Right lobe of liver (tissue), 6 donors: ENCODE measurements at regions not wholly inside any gene's neighbourhood (a gene's known extent, or its start where the extent isn't known, plus 50 kb on each side); places are given as distances from the start of the nearest gene placed in this dataset.

ENCODE experiments used
- ATAC-seq, 4 donors: fragments of 200-7000 bp; cut with Tn5 transposase; one replicate each; pipeline ENCODE4 v1.9.1; 2020; ENCODE audit warnings: mild to moderate bottlenecking in 4 of 4, moderate library complexity in 4 of 4
- DNase-seq, 3 donors: peaks; one replicate each; pipeline ENCODE4 v3.0.0-alpha.2; 2020
- H3K27ac ChIP-seq, 3 donors: fragments of 200-600 bp; one replicate each; pipeline ENCODE4 v1.8.0; 2022
- H3K27me3 ChIP-seq, 2 donors: fragments of 200-600 bp; one replicate each; pipeline ENCODE4 v1.8.0; 2022
- H3K36me3 ChIP-seq, 4 donors: fragments of 200-600 bp; sonication (generic) in 1 of 4; one replicate each; pipeline versions ENCODE4 v1.5.1 to v1.8.0; 2017 to 2022; ENCODE audit warnings: control low read depth in 1 of 4
- H3K4me1 ChIP-seq, 4 donors: fragments of 200-600 bp; sonication (generic) in 1 of 4; one replicate each; pipeline versions ENCODE4 v1.5.1 to v1.8.0; 2017 to 2022; ENCODE audit warnings: control low read depth in 1 of 4
- H3K4me3 ChIP-seq, 3 donors: fragments of 200-600 bp; one replicate each; pipeline ENCODE4 v1.8.0; 2022
- H3K9me3 ChIP-seq, 4 donors: fragments of 200-600 bp; sonication (generic) in 1 of 4; one replicate each; pipeline versions ENCODE4 v1.5.1 to v1.8.0; 2017 to 2022; ENCODE audit warnings: control low read depth in 1 of 4
- CTCF ChIP-seq, 4 donors: fragments of 200-600 bp in 3 of 4; fragments of 450-650 bp in 1 of 4; IDR thresholded peaks; one replicate each; pipeline versions ENCODE4 v1.5.1 to v1.8.0; 2016 to 2022; ENCODE audit warnings: antibody characterized with exemption in 4 of 4, mild to moderate bottlenecking in 2 of 4
- POLR2A ChIP-seq: fragments of 450-650 bp; IDR thresholded peaks from one replicate; pipeline ENCODE4 v1.6.1; 2017; ENCODE audit warnings: antibody characterized with exemption, mild to moderate bottlenecking
- WGBS: methylation state at CpG from one replicate; pipeline ENCODE4 v1.1.6; 2018; ENCODE audit warnings: low coverage, low lambda C conversion rate; ENCODE audit not compliant: insufficient coverage; ENCODE audit errors: missing lambda C conversion rate; 5-methylcytosine and 5-hydroxymethylcytosine counted together
- intact Hi-C, 2 donors: fragments of 100-400 bp; cut with DNase I; formaldehyde crosslinking; loops; one replicate each; pipeline versions ENCODE4 v1.11.2 to v1.14.1; 2022
- donor health status: DM: no; HTN: yes; CAD: no.
- donor health status: DM: no; HTN: no; CAD: no.
- donor health status: DM: no; HTN: no; CAD: no.
- donor health status: DM: no; HTN: yes; CAD: no.
- donor health status: DM: no; HTN: yes; CAD: no.

- H3K4me1 ChIP-seq, result no peaks in the 10 kb centered on the region
- no peak overlapping the region for H3K4me3 ChIP-seq
- intact Hi-C loops, result no loop called here
- no peaks in the 10 kb centered on the region for H3K9me3 ChIP-seq
- ATAC-seq (no peak), DNase-seq (no peak)
- no peak overlapping the region for H3K27ac ChIP-seq
- no peak for TF ChIP-seq POLR2A
- no peaks in the 10 kb centered on the region for H3K27me3 ChIP-seq
- no peaks in the 10 kb centered on the region for H3K36me3 ChIP-seq
- 28% methylated on average over 9 of the region's 9 CpGs for WGBS
These were observed 57.8 kb upstream of the MMP2 start for GRCh38 chr16:55421226-55421625.

GRCh38 chr16:55426865-55427484 lies 52.0 kb upstream of the MMP2 start:
- no peak for TF ChIP-seq POLR2A
- no peak for TF ChIP-seq CTCF (IDR thresholded peaks at IDR 0.05)
- DNase-seq (no peak), ATAC-seq (no peak)
- no peaks in the 10 kb centered on the region for H3K9me3 ChIP-seq
- intact Hi-C loops, result no loop called here
- WGBS, result 69% methylated on average over 2 of the region's 5 CpGs
- no peaks in the 10 kb centered on the region for H3K4me1 ChIP-seq
- H3K27ac ChIP-seq, result no peak overlapping the region
- H3K4me3 ChIP-seq, result no peak overlapping the region
- H3K27me3 ChIP-seq, result no peaks in the 10 kb centered on the region
- no peaks in the 10 kb centered on the region for H3K36me3 ChIP-seq
